ENCODE measurements at regions not wholly inside any gene's neighbourhood (a gene's known extent, or its start where the extent isn't known, plus 50 kb on each side); places are given as distances from the start of the nearest gene placed in this dataset.

GRCh38 chr2:18915227-18915626 is 325.9 kb upstream of the NT5C1B start:
- H3K27ac ChIP-seq, result no peak overlapping the region
- no peaks in the 10 kb centered on the region for H3K27me3 ChIP-seq
- no peaks in the 10 kb centered on the region for H3K9me3 ChIP-seq
- H3K4me3 ChIP-seq, result no peak overlapping the region
- no peaks in the 10 kb centered on the region for H3K4me1 ChIP-seq
- DNase-seq, result no peak
- intact Hi-C loops (cut with DNase I; ENCODE audit: low total_unique reads), result no loop called here
- H3K36me3 ChIP-seq, result no peaks in the 10 kb centered on the region
- no peak for TF ChIP-seq CTCF (IDR thresholded peaks at IDR 0.05)
- no peak for TF ChIP-seq POLR2A (IDR thresholded peaks at IDR 0.05)

- Histone ChIP-seq H3K36me3 (no peaks in the 10 kb centered on the region), H3K27ac (no peak overlapping the region), H3K4me3 (no peak overlapping the region), H3K27me3 (no peaks in the 10 kb centered on the region), H3K4me1 (no peaks in the 10 kb centered on the region), H3K9me3 (no peaks in the 10 kb centered on the region)
- TF ChIP-seq POLR2A (IDR thresholded peaks at IDR 0.05) (no peak), CTCF (IDR thresholded peaks at IDR 0.05) (no peak)
- intact Hi-C loops (cut with DNase I; ENCODE audit: low total_unique reads), result no loop called here
- DNase-seq, result no peak
These were observed 324.1 kb upstream of the NT5C1B start for GRCh38 chr2:18913512-18913911.

- Histone ChIP-seq H3K27ac (no peak overlapping the region), H3K27me3 (no peaks in the 10 kb centered on the region), H3K4me3 (no peak overlapping the region), H3K4me1 (no peaks in the 10 kb centered on the region), H3K36me3 (no peaks in the 10 kb centered on the region), H3K9me3 (no peaks in the 10 kb centered on the region)
- intact Hi-C loops (cut with DNase I; ENCODE audit: low total_unique reads), result no loop called here
- no peak for DNase-seq
- TF ChIP-seq CTCF (IDR thresholded peaks at IDR 0.05), result no peak
- TF ChIP-seq POLR2A (IDR thresholded peaks at IDR 0.05), result no peak
These were observed 323.0 kb upstream of the NT5C1B start for GRCh38 chr2:18912225-18912888.

GRCh38 chr2:18911416-18911815 is 322.0 kb upstream of the NT5C1B start:
- DNase-seq, result no peak
- H3K27ac ChIP-seq, result no peak overlapping the region
- intact Hi-C loops (cut with DNase I; ENCODE audit: low total_unique reads), result no loop called here
- TF ChIP-seq CTCF (IDR thresholded peaks at IDR 0.05), result no peak
- TF ChIP-seq POLR2A (IDR thresholded peaks at IDR 0.05), result no peak
- H3K4me3 ChIP-seq, result no peak overlapping the region
- no peaks in the 10 kb centered on the region for H3K4me1 ChIP-seq
- no peaks in the 10 kb centered on the region for H3K36me3 ChIP-seq
- no peaks in the 10 kb centered on the region for H3K27me3 ChIP-seq
- H3K9me3 ChIP-seq, result no peaks in the 10 kb centered on the region

- intact Hi-C loops (cut with DNase I; ENCODE audit: low total_unique reads), result no loop called here
- Histone ChIP-seq H3K27me3 (no peaks in the 10 kb centered on the region), H3K36me3 (no peaks in the 10 kb centered on the region), H3K27ac (no peak overlapping the region), H3K9me3 (no peaks in the 10 kb centered on the region), H3K4me3 (no peak overlapping the region), H3K4me1 (no peaks in the 10 kb centered on the region)
- DNase-seq, result no peak
- TF ChIP-seq POLR2A (IDR thresholded peaks at IDR 0.05) (no peak), CTCF (IDR thresholded peaks at IDR 0.05) (no peak)
These were observed 321.5 kb upstream of the NT5C1B start for GRCh38 chr2:18910843-18911242.
